Heart left ventricle (tissue), 16 donors: ENCODE measurements at regions not wholly inside any gene's neighbourhood (a gene's known extent, or its start where the extent isn't known, plus 50 kb on each side); places are given as distances from the start of the nearest gene placed in this dataset.

ENCODE experiments used
- ATAC-seq, 4 donors: fragments of 200-7000 bp; cut with Tn5 transposase; one replicate each; pipeline ENCODE4 v1.9.1; 2020 to 2022; ENCODE audit warnings: moderate library complexity in 4 of 4, mild to moderate bottlenecking in 3 of 4, moderate number of reproducible peaks in 1 of 4
- DNase-seq, 5 donors: peaks; one replicate each; pipeline ENCODE4 v3.0.0-alpha.2; 2020
- H3K27ac ChIP-seq, 12 donors: fragments of 200-600 bp; sonication (generic) in 4 of 12; one replicate each; pipeline versions ENCODE4 v1.5.0 to v1.8.0; 2016 to 2022; ENCODE audit warnings: mild to moderate bottlenecking in 2 of 12
- H3K27me3 ChIP-seq, 9 donors: fragments of 200-600 bp; sonication (generic) in 2 of 9; one replicate each; pipeline versions ENCODE4 v1.5.1 to v1.8.0; 2016 to 2022; ENCODE audit warnings: mild to moderate bottlenecking in 3 of 9
- H3K36me3 ChIP-seq, 9 donors: fragments of 200-600 bp; sonication (generic) in 2 of 9; one replicate each; pipeline versions ENCODE4 v1.5.0 to v1.8.0; 2018 to 2022; ENCODE audit warnings: mild to moderate bottlenecking in 2 of 9
- H3K4me1 ChIP-seq, 12 donors: fragments of 200-600 bp; sonication (generic) in 4 of 12; one replicate each; pipeline versions ENCODE4 v1.5.0 to v1.8.0; 2016 to 2022; ENCODE audit warnings: mild to moderate bottlenecking in 3 of 12
- H3K4me3 ChIP-seq, 12 donors: fragments of 200-600 bp; sonication (generic) in 4 of 12; one replicate each; pipeline versions ENCODE4 v1.5.0 to v1.8.0; 2017 to 2022; ENCODE audit warnings: mild to moderate bottlenecking in 9 of 12, moderate library complexity in 4 of 12
- H3K9me3 ChIP-seq, 12 donors: fragments of 200-600 bp; sonication (generic) in 4 of 12; one replicate each; pipeline versions ENCODE4 v1.5.0 to v1.8.0; 2016 to 2022; ENCODE audit warnings: mild to moderate bottlenecking in 1 of 12
- CTCF ChIP-seq, 12 donors: fragments of 200-600 bp; sonication (generic) in 4 of 12; IDR thresholded peaks; one replicate each; pipeline versions ENCODE4 v1.5.0 to v1.8.0; 2018 to 2022; ENCODE audit warnings: antibody characterized with exemption in 12 of 12, mild to moderate bottlenecking in 5 of 12
- POLR2A ChIP-seq, 2 donors: fragments of 450-650 bp; IDR thresholded peaks; one replicate each; pipeline ENCODE4 v1.6.1; 2017; ENCODE audit warnings: antibody characterized with exemption in 2 of 2, mild to moderate bottlenecking in 2 of 2, moderate library complexity in 2 of 2
- WGBS, 4 donors: extraction: QIAGEN DNeasy Blood & Tissue Kit in 2 of 4; methylation state at CpG; one replicate each; pipeline versions ENCODE4 v1.1.5 to v1.1.7; 2013 to 2018; 5-methylcytosine and 5-hydroxymethylcytosine counted together
- intact Hi-C, 10 donors: fragments of 100-400 bp; cut with DNase I; formaldehyde crosslinking; loops; one replicate each; pipeline versions ENCODE4 v1.11.1 to v1.14.2; 2022
- donor health status: ischemic (EF 13 %, LVEDD 7.1; RV severe dilation, severe dysfunction).
- donor health status: healthy with polysubstance abuse.
- donor health status: DM: no; HTN: yes; CAD: no.
- donor health status: DM: no; HTN: no; CAD: no.
- donor health status: ischemic (EF 25% LVEDD 6.9; RV normal size, moderate dysfunction).
- donor health status: ischemic (EF 25% LVEDD 5.7; RV mildly dilated, moderate dysfunction).
- donor health status: healthy.
- donor health status: DM: yes; HTN: yes; CAD: no.
- donor health status: ischemic (EF 35%, LVEDD 5.7; RV mildly dilated, moderate dysfunction).
- donor health status: nonischemic (EF 11% LVEDD 7.7; RV severe dilation, severe dysfunction).
- donor health status: DM: yes; HTN: yes; CAD: no.
- donor health status: PGD.
- donor health status: ischemic (EF 29% LVEDD 5.4; RV normal size, mild dysfunction).
- donor health status: nonischemic (EF 23%, LVEDD 6.1; RV moderate dilation, normal function).

DNA sequence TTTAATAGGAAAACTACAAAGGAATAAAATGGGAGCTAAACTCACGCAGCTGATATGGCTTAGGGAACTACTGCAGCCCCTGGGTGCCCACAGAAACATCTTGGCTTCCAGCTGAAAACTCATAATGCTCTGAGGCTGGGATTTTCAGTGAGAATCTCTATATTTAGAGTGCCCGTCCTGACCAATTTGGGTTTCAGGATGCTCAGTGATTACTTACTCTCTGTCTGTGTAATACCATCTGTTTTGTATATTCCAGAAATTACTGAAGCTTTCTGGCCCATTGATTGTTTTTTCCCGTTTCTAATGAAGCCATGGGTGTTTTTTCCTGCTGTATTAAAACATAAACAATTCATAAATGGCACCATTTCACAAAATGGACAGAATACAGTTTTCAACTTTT, 50.6 kb upstream of the ZNF385D start:
- Histone ChIP-seq H3K4me1 (peaks cover 0 to 25% (median 0%) of the 10 kb centered on the region in 12 donors), H3K9me3 (peaks cover 0 to 29% (median 6%) of the 10 kb centered on the region in 12 donors), H3K36me3 (no peaks in the 10 kb centered on the region), H3K4me3 (no peak overlapping the region), H3K27ac (no peak overlapping the region), H3K27me3 (no peaks in the 10 kb centered on the region)
- TF ChIP-seq CTCF (IDR thresholded peaks at IDR 0.05) (no peak), POLR2A (IDR thresholded peaks at IDR 0.05) (no peak)
- intact Hi-C loops, result no loop called here
- DNase-seq (no peak), ATAC-seq (no peak)
- WGBS, 4 donors, result 68 to 78% (median 74%) methylated on average over 3 of the region's 3 CpGs

GRCh38 chr3:21803604-21804003, 52.6 kb upstream of the ZNF385D start:
- no peak for TF ChIP-seq CTCF (IDR thresholded peaks at IDR 0.05)
- no peak for TF ChIP-seq POLR2A (IDR thresholded peaks at IDR 0.05)
- Histone ChIP-seq H3K4me3 (no peak overlapping the region), H3K9me3 (peaks cover 0 to 24% (median 6%) of the 10 kb centered on the region in 12 donors), H3K36me3 (no peaks in the 10 kb centered on the region), H3K27me3 (no peaks in the 10 kb centered on the region), H3K4me1 (peaks cover 0 to 29% (median 0%) of the 10 kb centered on the region in 12 donors), H3K27ac (peak overlapping the region in 1 of 12 donors; percentile 12)
- intact Hi-C loops, result no loop called here
- no peak for DNase-seq
- peak in 2 of 4 donors; percentile 20 to 77 for ATAC-seq
- 58 to 74% (median 66%) methylated on average over 1 of the region's 1 CpG for WGBS, 4 donors

GRCh38 chr3:21804330-21804729, 53.3 kb upstream of the ZNF385D start:
- TF ChIP-seq CTCF (IDR thresholded peaks at IDR 0.05) (no peak), POLR2A (IDR thresholded peaks at IDR 0.05) (no peak)
- ATAC-seq (no peak), DNase-seq (no peak)
- H3K4me1 ChIP-seq, result peaks cover 0 to 29% (median 0%) of the 10 kb centered on the region in 12 donors
- intact Hi-C loops, result no loop called here
- no peak overlapping the region for H3K27ac ChIP-seq
- H3K4me3 ChIP-seq, result no peak overlapping the region
- H3K36me3 ChIP-seq, result no peaks in the 10 kb centered on the region
- H3K9me3 ChIP-seq, result peaks cover 0 to 17% (median 6%) of the 10 kb centered on the region in 12 donors
- H3K27me3 ChIP-seq, result no peaks in the 10 kb centered on the region
- 61 to 72% (median 64%) methylated on average over 2 of the region's 2 CpGs for WGBS, 4 donors

DNA sequence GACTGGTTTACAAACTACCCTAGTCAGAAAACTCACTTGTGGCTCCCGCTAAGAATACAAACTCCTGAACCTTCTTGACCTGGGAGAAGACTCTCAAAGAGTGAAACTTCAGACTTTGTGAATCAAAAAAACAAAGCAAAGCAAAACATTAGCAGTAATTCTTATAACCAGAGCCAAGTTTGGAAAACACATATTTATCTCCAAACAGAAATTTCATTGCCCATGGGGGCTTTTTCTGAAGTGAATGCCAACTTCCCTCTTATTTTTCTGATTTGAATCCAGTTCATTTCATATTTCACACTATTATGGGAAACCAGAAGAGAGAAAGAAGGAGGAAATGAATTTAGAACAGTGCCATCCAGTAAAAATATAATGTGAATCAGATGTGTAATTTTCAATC, 55.7 kb upstream of the ZNF385D start:
- H3K27ac ChIP-seq, result no peak overlapping the region
- no peak for DNase-seq
- intact Hi-C loops, result no loop called here
- no peak for ATAC-seq
- H3K36me3 ChIP-seq, result no peaks in the 10 kb centered on the region
- no peak overlapping the region for H3K4me3 ChIP-seq
- H3K4me1 ChIP-seq, result peaks cover 0 to 29% (median 0%) of the 10 kb centered on the region in 12 donors
- TF ChIP-seq CTCF (IDR thresholded peaks at IDR 0.05) (no peak), POLR2A (IDR thresholded peaks at IDR 0.05) (no peak)
- WGBS, 4 donors, result 70 to 82% (median 76%) methylated on average over 1 of the region's 1 CpG
- no peaks in the 10 kb centered on the region for H3K9me3 ChIP-seq
- no peaks in the 10 kb centered on the region for H3K27me3 ChIP-seq
